HL-60/S4 treated with phorbol 12-myristate 13-acetate at 8.2 ng/mL for 4 days and 3 days (cell line): ENCODE measurements at regions not wholly inside any gene's neighbourhood (a gene's known extent, or its start where the extent isn't known, plus 50 kb on each side); places are given as distances from the start of the nearest gene placed in this dataset.
"Not testable (repeated sequence)": the region's sequence is repeated elsewhere in the genome, so short reads cannot be mapped to it uniquely, and the experiment has no call there.

ENCODE experiments used
- in situ Hi-C: fragments of 300-500 bp; cut with MboI; formaldehyde crosslinking; loops from 2 replicates; pipeline ENCODE4 v1.15.0; 2022; ENCODE audit warnings: low sequenced_read_pairs

DNA sequence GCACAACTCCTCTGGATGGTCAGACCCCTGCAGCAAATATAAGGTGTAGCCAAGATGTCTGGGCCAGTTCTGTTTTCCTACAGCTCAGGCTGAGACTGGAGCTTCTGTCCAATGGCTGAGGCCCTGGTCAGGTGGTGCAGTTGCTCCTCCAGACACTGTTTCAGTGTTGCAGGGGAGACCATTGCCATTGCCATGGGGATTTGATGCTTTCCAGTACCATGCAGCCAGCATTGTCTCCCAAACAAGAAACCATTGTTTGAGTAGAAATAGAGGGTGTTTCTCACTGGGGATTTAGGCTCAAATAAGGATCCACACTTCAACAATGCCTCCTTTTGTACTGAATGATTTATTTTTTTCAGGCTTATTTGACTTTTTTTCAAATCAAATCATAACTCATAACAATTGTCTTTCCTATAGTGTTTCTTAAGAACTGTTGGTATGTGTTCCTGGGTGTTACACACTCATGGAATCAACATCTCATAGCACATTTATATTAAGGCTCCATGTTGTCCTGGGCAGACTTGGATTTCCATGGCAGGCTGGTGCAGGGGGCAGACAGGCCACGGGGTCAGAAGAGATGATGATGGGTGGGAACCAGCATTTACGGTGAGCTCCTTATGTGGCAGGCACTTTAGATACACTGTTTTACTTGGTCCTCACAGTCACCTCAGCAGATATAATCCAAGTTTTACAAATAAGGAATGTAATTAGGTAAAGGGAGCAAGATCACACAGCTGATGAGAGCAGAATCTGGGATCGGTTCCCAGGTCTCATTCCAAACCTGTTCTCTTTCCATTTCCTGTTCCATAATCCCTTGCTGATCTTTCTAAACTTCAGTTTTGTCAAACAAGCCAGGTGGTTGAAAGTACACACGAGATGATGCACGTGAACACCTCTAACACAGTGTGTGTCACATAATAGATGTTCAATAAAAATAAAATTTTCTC is 95.9 kb upstream of the GNAQ start:
- in situ Hi-C loops = loop anchor here (10.0 kb wide), 1 partner anchor 153 kb away; no protein-coding TSS in a partner anchor

DNA sequence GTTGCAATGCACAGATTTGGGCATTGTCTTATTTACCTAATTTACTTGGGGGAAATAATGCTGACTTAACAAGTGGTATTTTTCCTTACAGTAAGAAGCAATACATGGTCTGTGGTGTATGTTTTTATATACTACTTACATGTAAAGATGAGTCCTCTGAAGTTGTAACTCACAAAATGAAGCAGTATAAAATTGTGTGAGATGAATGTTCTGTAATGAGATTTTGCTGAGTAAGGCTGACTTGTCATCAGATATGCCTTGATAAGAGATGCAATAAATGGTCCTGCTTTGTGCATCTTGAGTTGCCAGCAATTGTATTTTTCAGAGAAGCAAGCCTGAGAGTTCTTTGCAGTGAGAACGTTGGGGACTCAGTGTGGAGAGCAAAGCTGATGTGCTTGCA is 92.2 kb upstream of the GNAQ start:
- in situ Hi-C loops = loop anchor here (10.0 kb wide), 1 partner anchor 149 kb away; no protein-coding TSS in a partner anchor

DNA sequence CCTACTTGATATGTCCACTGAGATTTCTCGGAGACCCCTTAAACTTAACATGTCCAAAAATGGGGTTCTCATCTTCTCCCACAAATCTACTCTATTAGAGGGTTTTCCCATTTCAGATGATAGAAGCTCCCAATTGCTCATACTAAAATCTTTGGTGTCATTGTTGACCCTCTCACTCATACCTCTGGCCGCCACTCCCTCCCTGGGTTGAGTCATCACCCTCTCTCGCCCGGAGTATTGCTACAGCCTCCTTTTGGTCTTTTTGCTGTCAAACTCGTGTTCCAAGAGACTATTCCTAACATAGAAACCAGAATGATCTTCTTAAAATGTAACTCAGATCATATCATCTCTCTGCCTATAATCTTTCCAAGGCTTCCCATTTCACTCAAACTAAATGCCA is 91.0 kb upstream of the GNAQ start:
- in situ Hi-C loops = loop anchor here (10.0 kb wide), 1 partner anchor 148 kb away; no protein-coding TSS in a partner anchor

DNA sequence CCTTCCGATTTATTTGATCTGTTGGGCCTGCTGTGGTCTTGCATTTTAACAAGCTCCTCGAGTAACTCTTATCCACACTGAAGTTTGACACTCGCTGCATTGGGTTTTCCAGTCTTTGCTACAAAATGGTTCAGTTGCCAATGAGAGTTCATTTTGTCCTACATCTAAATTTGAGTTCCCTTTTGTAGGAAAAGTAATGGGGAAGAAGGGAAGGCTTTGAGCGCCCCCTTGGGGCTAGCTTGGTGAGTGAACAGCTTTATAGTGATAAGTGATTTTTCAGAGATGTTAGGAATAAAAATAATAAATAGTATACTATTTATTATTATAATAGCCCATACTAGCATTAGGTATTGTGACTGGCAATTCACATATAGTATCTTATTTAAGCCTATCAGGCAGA is 89.9 kb upstream of the GNAQ start:
- in situ Hi-C loops = loop anchor here (10.0 kb wide), 1 partner anchor 147 kb away; no protein-coding TSS in a partner anchor

DNA sequence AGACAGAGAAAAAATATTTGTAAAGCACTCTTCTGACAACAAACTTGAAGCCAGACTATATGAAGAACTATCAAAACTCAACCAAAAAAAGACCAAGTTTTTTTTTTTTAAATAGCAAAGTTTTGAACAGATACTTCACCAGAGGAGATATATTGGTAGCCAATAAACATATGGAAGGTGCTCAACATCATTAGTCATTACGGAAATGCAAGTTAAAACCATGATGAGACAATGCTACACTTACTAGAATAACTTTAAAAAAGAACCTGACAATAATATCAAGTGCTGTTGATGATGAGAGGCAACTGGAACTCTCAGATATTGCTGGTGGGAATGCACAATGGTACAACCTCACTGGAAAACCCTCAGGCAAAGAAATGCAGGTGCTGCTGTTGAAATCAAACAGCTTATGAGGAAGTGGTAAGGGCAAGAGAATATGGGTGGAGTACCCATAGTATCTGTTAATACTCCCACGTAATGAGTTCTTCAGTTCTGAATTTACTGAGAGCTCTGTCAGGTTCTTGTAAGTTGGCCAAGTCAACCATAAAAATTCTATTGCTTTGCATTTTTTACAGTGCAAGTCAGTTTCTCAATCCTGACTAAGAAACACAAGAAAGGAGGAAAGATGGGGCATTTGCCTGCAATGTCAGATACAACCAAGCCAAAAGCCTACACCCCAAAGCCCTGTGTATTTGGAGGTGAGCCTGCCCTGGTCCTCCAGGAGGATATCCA is 87.3 kb upstream of the GNAQ start:
- in situ Hi-C loops = no loop called here

DNA sequence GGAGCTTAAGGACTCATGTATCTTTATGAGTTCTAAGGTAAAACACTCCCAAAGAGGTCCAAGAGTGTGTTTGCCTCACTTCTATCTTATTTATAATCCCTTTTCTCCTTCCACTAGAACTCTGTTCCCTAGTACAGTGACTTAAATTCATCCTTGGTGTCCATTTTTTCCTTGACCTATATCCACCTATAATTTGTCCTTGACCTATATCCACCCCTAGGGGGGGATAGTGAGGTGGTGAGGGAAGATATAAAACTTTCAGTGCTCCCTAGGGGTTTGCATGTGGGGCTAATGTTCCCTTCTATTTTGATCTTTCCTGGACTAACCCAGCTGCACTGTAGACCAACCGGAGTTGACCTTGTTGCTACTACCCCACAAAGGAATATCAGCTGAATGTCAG is 83.5 kb upstream of the GNAQ start:
- in situ Hi-C loops = no loop called here

DNA sequence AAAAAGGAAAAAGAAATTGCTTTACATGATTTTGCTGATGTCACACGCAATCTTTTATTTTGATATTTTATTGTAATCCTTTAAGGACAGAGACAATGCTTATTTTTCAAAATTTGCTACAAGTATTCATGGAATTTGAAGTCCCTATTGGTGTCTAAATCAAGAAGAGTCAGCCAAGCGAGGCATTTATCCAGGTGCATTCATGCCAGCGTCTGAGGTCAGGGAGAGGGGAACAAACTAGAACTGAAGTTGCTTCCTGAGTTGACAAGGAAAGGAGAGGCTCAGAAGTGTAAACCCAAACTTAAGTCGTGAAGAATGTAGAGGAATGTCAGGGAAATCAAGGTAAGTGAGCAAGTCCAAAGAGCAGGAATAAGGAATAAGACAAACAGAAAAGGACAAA is 83.0 kb upstream of the GNAQ start:
- in situ Hi-C loops = no loop called here

DNA sequence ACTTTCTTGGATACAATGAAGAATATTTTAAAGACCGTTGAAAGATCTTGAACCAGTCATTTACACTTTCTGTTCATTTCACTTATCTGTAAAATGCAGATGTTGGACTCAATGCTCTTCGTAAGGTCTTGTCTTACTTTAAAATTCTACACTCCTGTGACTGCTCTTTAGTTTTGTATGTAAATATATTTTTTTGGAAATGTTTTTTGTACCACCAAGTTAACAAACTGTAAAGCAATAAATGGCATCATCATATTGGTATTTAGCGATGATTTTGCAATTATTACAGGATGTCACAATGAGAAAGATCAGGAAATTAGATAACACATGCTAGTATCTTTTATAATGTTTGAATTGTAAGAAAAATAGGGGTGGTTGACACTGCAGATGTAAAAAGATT is 80.8 kb upstream of the GNAQ start:
- in situ Hi-C loops = no loop called here

DNA sequence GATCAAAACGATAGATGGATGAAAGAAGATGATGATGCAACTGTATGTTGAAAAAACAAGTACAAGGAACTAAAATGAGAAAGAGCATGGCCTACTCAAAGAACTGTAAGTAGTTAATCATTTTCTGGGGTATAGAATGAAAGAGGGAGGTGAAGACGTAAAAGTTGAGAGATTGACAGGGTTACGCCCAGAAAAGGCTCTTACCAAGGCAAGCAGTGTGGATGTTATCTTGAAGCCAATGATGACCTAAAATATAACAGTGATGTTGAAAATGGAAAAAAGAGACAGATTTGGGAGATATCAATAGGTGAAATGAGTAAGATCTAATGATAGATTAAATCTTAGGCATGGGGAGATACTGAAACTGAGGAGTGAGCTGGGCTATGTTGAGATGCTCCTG is 80.4 kb upstream of the GNAQ start:
- in situ Hi-C loops = no loop called here

DNA sequence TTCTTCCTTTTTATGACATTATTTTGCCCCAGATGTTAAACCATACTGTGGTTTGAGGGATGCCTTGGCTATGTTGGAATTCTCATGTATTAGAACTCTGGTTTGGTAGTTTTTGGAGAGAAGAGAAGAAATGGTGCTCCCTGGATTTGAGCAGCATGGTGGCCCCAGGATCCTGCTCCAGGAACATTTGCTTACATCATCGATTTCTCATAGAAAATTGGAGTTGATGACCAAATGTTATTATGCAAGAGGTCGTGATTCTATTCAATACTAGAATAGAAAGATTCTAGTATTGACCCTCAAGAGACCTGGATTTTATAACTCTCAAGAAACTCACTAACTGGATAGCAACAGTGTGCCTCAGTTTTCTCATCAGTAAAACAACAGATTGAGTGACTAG is 77.5 kb upstream of the GNAQ start:
- in situ Hi-C loops = loop anchor here (10.0 kb wide), 1 partner anchor 64 kb away; no protein-coding TSS in a partner anchor

DNA sequence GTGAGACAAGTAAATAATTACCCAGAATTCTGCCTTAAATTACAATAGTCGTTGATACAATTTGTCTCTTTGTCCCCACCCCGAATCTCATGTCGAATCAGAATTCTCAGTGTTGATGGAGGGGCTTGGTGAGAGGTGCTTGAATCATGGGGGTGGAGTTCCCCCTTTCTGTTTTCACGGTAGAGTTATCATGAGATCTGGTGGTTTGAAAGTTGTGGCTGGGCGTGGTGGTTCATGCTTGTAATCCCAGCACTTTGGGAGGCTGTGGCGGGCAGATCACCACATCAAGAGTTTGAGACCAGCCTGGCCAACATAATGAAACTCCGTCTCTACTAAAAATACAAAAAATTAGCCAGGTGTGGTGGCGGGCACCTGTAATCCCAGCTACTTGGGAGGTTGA is 75.0 kb upstream of the GNAQ start:
- in situ Hi-C loops = loop anchor here (10.0 kb wide), 1 partner anchor 62 kb away; no protein-coding TSS in a partner anchor

DNA sequence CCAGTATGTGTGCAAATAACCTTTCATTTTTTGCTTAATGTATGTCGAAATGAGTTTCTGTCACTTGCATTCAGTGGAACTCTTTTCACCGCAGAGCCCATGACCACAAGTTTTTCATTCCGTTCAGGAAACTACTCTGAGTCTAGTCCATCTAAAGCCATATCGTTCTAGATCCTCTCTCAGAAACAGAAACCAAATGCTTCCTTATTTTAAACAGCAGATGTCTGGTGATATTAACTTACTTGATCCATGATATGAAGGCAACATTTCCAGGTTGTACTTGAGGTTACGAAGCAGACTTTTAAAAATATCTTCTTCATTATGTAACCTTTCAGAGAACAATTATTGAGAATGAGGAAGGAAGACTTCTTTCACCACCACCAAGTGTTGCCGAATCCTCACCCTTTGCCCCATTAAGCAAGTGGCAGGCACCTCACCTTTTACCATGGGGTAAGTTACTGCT is 72.4 kb upstream of the GNAQ start:
- in situ Hi-C loops = loop anchor here (10.0 kb wide), 1 partner anchor 59 kb away; no protein-coding TSS in a partner anchor

DNA sequence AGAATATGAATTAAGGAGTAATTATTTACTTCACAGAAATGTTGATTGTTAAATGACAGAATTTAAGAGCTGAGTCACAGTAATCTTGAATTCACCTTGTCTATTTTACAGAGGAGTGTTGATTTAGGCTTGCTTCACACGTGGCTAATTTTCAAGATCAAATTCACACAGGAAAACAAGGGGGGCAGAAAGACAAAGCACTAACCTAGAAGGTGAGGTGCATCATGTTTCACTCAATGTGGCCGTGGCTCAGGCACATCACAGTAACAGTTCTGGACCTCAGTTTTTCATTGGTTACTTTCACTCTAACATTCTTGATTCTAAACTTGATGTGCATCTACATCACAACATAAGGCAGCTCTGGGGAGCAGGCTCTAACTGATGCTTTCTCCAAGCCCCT is 69.6 kb upstream of the GNAQ start:
- in situ Hi-C loops = loop anchor here (10.0 kb wide), 1 partner anchor 56 kb away; no protein-coding TSS in a partner anchor

DNA sequence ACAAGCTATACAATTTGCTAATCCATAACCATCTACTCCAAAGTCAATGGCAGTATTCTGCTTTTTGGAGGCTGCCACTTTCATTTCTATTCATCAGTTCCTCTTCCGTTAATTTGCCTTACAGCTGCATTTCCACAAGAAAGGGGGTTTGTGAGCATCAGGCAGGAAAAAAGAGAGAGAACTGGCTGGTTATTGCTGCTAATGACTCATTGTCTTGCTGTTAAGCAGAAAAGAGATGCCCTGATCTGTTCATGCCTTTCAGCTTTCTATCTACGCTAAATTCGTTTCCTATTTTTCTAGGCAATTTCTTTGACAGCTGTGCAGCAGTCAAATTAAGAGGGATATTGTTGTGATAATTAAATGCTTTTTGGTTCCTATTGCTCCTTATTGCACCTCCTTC is 65.9 kb upstream of the GNAQ start:
- in situ Hi-C loops = no loop called here

DNA sequence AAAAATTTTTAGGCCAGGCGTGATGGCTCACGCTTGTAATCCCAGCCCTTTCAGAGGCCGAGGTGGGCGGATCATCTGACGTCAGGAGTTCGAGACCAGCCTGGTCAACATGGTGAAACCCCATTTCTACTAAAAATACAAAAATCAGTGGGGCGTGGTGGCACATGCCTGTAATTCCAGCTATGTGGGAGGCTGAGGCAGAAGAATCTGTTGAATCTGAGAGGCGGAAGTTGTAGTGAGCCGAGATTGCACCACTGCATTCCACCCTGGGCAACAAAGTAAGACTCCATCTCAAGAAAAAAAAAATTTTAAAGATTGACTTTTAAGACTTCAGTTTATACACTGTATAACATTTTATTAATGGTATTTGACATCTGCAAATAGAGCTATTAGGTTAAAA is 60.1 kb upstream of the GNAQ start:
- in situ Hi-C loops = no loop called here

DNA sequence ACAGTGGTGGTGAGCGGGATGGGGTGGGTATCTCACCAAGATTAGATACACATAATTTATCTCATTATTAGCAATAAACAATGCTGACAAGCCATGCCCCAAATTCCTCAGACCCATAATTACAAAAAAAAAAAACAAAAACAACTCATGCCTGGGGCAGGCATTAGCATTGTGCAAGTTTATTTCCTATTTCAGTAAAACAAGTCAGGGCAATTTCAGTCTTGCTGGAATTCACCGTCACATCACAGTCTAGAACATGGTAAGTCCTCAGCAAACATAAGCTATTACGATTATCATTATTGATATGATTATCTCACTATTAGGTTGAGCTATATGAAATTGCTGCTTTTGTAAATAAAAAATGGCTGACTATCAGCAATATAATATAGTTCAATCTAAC is 57.5 kb upstream of the GNAQ start:
- in situ Hi-C loops = no loop called here

DNA sequence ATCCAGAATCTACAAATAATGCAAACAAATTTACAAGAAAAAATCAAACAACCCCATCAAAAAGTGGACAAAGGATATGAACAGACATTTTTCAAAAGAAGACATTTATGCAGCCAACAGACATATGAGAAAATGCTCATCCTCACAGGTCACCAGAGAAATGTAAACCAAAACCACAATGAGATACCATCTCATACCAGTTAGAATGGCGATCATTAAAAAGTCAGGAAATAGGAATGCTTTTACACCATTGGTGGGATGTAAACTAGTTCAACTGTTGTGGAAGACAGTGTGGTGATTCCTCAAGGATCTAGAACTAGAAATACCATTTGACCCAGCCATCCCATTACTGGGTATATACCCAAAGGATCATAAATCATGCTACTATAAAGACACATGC is 56.6 kb upstream of the GNAQ start:
- in situ Hi-C loops = not testable (repeated sequence)
